NCI-H1436 treated with DMSO at 0.1 percent for 48 hours (cell line): ENCODE measurements at regions not wholly inside any gene's neighbourhood (a gene's known extent, or its start where the extent isn't known, plus 50 kb on each side); places are given as distances from the start of the nearest gene placed in this dataset.

Experiments
- DNase-seq: peaks from one replicate; lab custom pipeline; 2025; lab: John Stamatoyannopoulos, UW

- no peak for DNase-seq
Observed at GRCh38 chr12:115357681-115358080, 673.7 kb upstream of the TBX3 start.

GRCh38 chr12:115355301-115355700 lies 671.3 kb upstream of the TBX3 start:
- DNase-seq = no peak

- no peak for DNase-seq
Observed at GRCh38 chr12:115354007-115354890, 670.3 kb upstream of the TBX3 start.

GRCh38 chr12:115353467-115353866 lies 669.5 kb upstream of the TBX3 start:
- DNase-seq = no peak

- no peak for DNase-seq
Observed at GRCh38 chr12:115351514-115352077, 667.6 kb upstream of the TBX3 start.

GRCh38 chr12:115349711-115350110 lies 665.7 kb upstream of the TBX3 start:
- DNase-seq = no peak

GRCh38 chr12:115348301-115348700 lies 664.3 kb upstream of the TBX3 start:
- DNase-seq = no peak

GRCh38 chr12:115343601-115344000 lies 659.6 kb upstream of the TBX3 start:
- no peak for DNase-seq

- no peak for DNase-seq
Observed at GRCh38 chr12:115343008-115343407, 659.0 kb upstream of the TBX3 start.

GRCh38 chr12:115341442-115341841 lies 657.5 kb upstream of the TBX3 start:
- no peak for DNase-seq

- no peak for DNase-seq
Observed at GRCh38 chr12:115338566-115339294, 654.8 kb upstream of the TBX3 start.

- DNase-seq = peak; percentile 64
Observed at GRCh38 chr12:115337693-115338543, 653.9 kb upstream of the TBX3 start.

GRCh38 chr12:115336506-115336905 lies 652.5 kb upstream of the TBX3 start:
- DNase-seq = no peak

- no peak for DNase-seq
Observed at GRCh38 chr12:115335594-115335993, 651.6 kb upstream of the TBX3 start.

GRCh38 chr12:115335048-115335447 lies 651.1 kb upstream of the TBX3 start:
- DNase-seq = no peak

GRCh38 chr12:115332945-115333344 lies 649.0 kb upstream of the TBX3 start:
- DNase-seq = no peak

- DNase-seq = no peak
Observed at GRCh38 chr12:115325858-115326257, 641.9 kb upstream of the TBX3 start.

GRCh38 chr12:115324949-115325593 lies 641.1 kb upstream of the TBX3 start:
- DNase-seq = no peak

GRCh38 chr12:115323223-115323905 lies 639.4 kb upstream of the TBX3 start:
- DNase-seq = no peak

- no peak for DNase-seq
Observed at GRCh38 chr12:115322275-115322674, 638.3 kb upstream of the TBX3 start.

GRCh38 chr12:115320967-115321366 lies 637.0 kb upstream of the TBX3 start:
- DNase-seq = no peak
